Activated T-helper 17 cell treated with anti-CD3 and anti-CD28 coated beads, Interleukin-2, amount 50 U/mL, for 72 hours (primary cell): ENCODE measurements at regions not wholly inside any gene's neighbourhood (a gene's known extent, or its start where the extent isn't known, plus 50 kb on each side); places are given as distances from the start of the nearest gene placed in this dataset.

Experiments used
- ATAC-seq: fragments of 150-1000 bp; cut with Tn5 transposase; replicated peaks from 2 replicates; pipeline ENCODE4 v1.10.0; 2021; ENCODE audit warnings: mild to moderate bottlenecking, moderate library complexity
- H3K27ac Mint-ChIP-seq: one replicate; pipeline ENCODE4 v1.8.0; 2022; ENCODE audit warnings: mixed read lengths
- H3K27me3 Mint-ChIP-seq: one replicate; pipeline ENCODE4 v1.8.0; 2022; ENCODE audit warnings: mixed read lengths
- H3K36me3 Mint-ChIP-seq: one replicate; pipeline ENCODE4 v1.8.0; 2022; ENCODE audit warnings: low read depth, mild to moderate bottlenecking, mixed read lengths
- H3K4me1 Mint-ChIP-seq: one replicate; pipeline ENCODE4 v1.8.0; 2022; ENCODE audit warnings: mixed read lengths
- H3K4me3 Mint-ChIP-seq: one replicate; pipeline ENCODE4 v1.8.0; 2022; ENCODE audit warnings: mild to moderate bottlenecking, mixed read lengths
- H3K9me3 Mint-ChIP-seq: one replicate; pipeline ENCODE4 v1.8.0; 2022; ENCODE audit warnings: mixed read lengths

DNA sequence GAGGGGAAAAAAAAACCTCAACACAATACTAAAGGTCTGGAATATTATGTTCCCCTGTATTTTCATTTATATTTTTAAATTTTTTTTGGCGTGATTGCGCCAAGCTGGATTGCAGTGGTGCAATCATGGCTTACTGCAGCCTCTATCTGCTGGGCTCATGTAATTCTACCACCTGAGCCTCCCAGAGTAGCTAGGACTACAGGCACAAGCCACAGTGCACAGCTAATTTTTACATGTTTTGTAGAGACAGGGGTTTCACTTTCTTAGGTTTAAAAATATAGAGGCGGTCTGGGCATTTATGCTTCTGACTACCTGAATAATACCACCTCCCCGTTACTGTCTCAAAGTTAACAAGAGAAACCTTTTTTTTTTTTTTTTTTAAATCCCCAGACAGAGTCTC, 51.1 kb upstream of the MAP4 start:
- H3K9me3 Mint-ChIP-seq, result no peaks in the 10 kb centered on the region
- no peaks in the 10 kb centered on the region for H3K27me3 Mint-ChIP-seq
- H3K4me3 Mint-ChIP-seq, result no peak overlapping the region
- peaks cover 23% of the 10 kb centered on the region for H3K36me3 Mint-ChIP-seq
- ATAC-seq, result no peak
- peaks cover 16% of the 10 kb centered on the region for H3K4me1 Mint-ChIP-seq
- no peak overlapping the region for H3K27ac Mint-ChIP-seq
